IMR-90 (cell line): ENCODE measurements at regions not wholly inside any gene's neighbourhood (a gene's known extent, or its start where the extent isn't known, plus 50 kb on each side); places are given as distances from the start of the nearest gene placed in this dataset.

Experiments used
- ATAC-seq: fragments of 200-7000 bp; cut with Tn5 transposase; 2 replicates; pipeline ENCODE4 v1.9.1; 2020; ENCODE audit warnings: low read depth, mild to moderate bottlenecking, moderate library complexity
- BruUV-seq: library from RNA; stranded (reverse); fragments of 400-500 nt; replicated peaks from 2 replicates; lab custom pipeline; 2021; lab: Mats Ljungman, UMichigan
- CTCF ChIA-PET: fragments of 300-600 bp; formaldehyde crosslinking; extraction: SDS; loops from one replicate; lab custom pipeline; 2021; ENCODE audit warnings: antibody characterized with exemption; lab: Yijun Ruan, JAX
- POLR2A ChIA-PET: fragments of 300-600 bp; sonication (Branson Sonifier 250); formaldehyde crosslinking; loops from one replicate; lab custom pipeline; 2022; ENCODE audit warnings: antibody characterized with exemption; ENCODE audit not compliant: unreplicated experiment; lab: Charles Lee
- DNase-seq: peaks from one replicate; pipeline ENCODE4 v3.0.0; 2013
- H2AFZ ChIP-seq: replicated peaks from 2 replicates; pipeline ENCODE3; 2013; ENCODE audit warnings: low read length, mild to moderate bottlenecking; ENCODE audit not compliant: poor library complexity
- H2AK5ac ChIP-seq: 2 replicates; pipeline ENCODE4 v1.6.1; 2013; ENCODE audit warnings: low read depth, low read length, inconsistent platforms
- H2AK9ac ChIP-seq: replicated peaks from 2 replicates; pipeline ENCODE3; 2013; ENCODE audit warnings: mild to moderate bottlenecking, low read depth, low read length, moderate library complexity; ENCODE audit not compliant: poor library complexity
- H2BK120ac ChIP-seq: 2 replicates; pipeline ENCODE4 v1.6.1; 2013; ENCODE audit warnings: low read depth, low read length, inconsistent platforms
- H2BK15ac ChIP-seq: 3 replicates; pipeline ENCODE4 v1.6.1; 2013; ENCODE audit warnings: low read depth, low read length, inconsistent platforms
- H2BK20ac ChIP-seq: 2 replicates; pipeline ENCODE4 v1.6.1; 2013; ENCODE audit warnings: low read depth, mild to moderate bottlenecking, inconsistent platforms, low read length, moderate library complexity
- H2BK5ac ChIP-seq: 2 replicates; pipeline ENCODE4 v1.6.1; 2013; ENCODE audit warnings: mild to moderate bottlenecking, low read depth, low read length, inconsistent platforms; ENCODE audit not compliant: poor library complexity, severe bottlenecking
- H3K14ac ChIP-seq: replicated peaks from 2 replicates; pipeline ENCODE4 v1.6.1; 2013; ENCODE audit warnings: low read depth, low read length, inconsistent platforms
- H3K18ac ChIP-seq: 2 replicates; pipeline ENCODE4 v1.6.1; 2013; ENCODE audit warnings: low read depth, low read length, control low read depth
- H3K23ac ChIP-seq: 2 replicates; pipeline ENCODE4 v1.6.1; 2013; ENCODE audit warnings: low read depth, low read length, inconsistent platforms
- H3K27ac ChIP-seq: 2 replicates; pipeline ENCODE4 v1.5.1; 2013; ENCODE audit warnings: mild to moderate bottlenecking, control low read depth, low read length; ENCODE audit not compliant: insufficient read depth
- H3K27me3 ChIP-seq: 2 replicates; pipeline ENCODE4 v1.6.1; 2013; ENCODE audit warnings: low read length; ENCODE audit not compliant: control insufficient read depth, insufficient read depth
- H3K36me3 ChIP-seq: 2 replicates; pipeline ENCODE4 v1.6.1; 2013; ENCODE audit warnings: low read length, mixed read lengths; ENCODE audit not compliant: control insufficient read depth, insufficient read depth
- H3K4ac ChIP-seq: 2 replicates; pipeline ENCODE4 v1.6.1; 2013; ENCODE audit warnings: low read depth, low read length, inconsistent platforms
- H3K4me1 ChIP-seq: 2 replicates; pipeline ENCODE4 v1.6.1; 2013; ENCODE audit warnings: low read length, mixed read lengths; ENCODE audit not compliant: control insufficient read depth, insufficient read depth
- H3K4me2 ChIP-seq: 2 replicates; pipeline ENCODE4 v1.6.1; 2013; ENCODE audit warnings: low read depth, mild to moderate bottlenecking, control low read depth, low read length, moderate library complexity
- H3K4me3 ChIP-seq: 2 replicates; pipeline ENCODE4 v1.5.1; 2013; ENCODE audit warnings: low read depth, mild to moderate bottlenecking, control low read depth, low read length, moderate library complexity; ENCODE audit not compliant: insufficient read depth
- H3K56ac ChIP-seq: 2 replicates; pipeline ENCODE4 v1.6.1; 2013; ENCODE audit warnings: low read length, inconsistent platforms; ENCODE audit not compliant: insufficient read depth; ENCODE audit errors: extremely low read depth
- H3K79me1 ChIP-seq, 2 experiments: 2 replicates each; pipeline ENCODE4 v1.6.1; 2013; ENCODE audit warnings: low read length in 2 of 2, inconsistent platforms in 1 of 2, low read depth in 1 of 2
- H3K9ac ChIP-seq: 2 replicates; pipeline ENCODE4 v1.6.1; 2013; ENCODE audit warnings: low read depth, low read length, control low read depth
- H3K9me1 ChIP-seq: 2 replicates; pipeline ENCODE4 v1.6.1; 2013; ENCODE audit warnings: low read length, inconsistent platforms; ENCODE audit not compliant: insufficient read depth
- H3K9me3 ChIP-seq: 2 replicates; pipeline ENCODE4 v1.6.1; 2013; ENCODE audit warnings: low read length; ENCODE audit not compliant: control insufficient read depth, insufficient read depth
- H4K20me1 ChIP-seq: 2 replicates; pipeline ENCODE4 v1.6.1; 2013; ENCODE audit warnings: low read length, inconsistent platforms; ENCODE audit not compliant: insufficient read depth
- H4K5ac ChIP-seq: 2 replicates; pipeline ENCODE4 v1.6.1; 2013; ENCODE audit warnings: mild to moderate bottlenecking, low read depth, low read length, control low read depth
- H4K8ac ChIP-seq, 2 experiments: 2 replicates each; pipeline ENCODE4 v1.6.1; 2013; ENCODE audit warnings: low read depth in 2 of 2, low read length in 2 of 2, control low read depth in 1 of 2, inconsistent platforms in 1 of 2
- H4K91ac ChIP-seq: 2 replicates; pipeline ENCODE4 v1.6.1; 2013; ENCODE audit warnings: low read depth, low read length, inconsistent platforms; ENCODE audit not compliant: insufficient read depth
- BHLHE40 ChIP-seq: fragments of 150-350 bp; IDR thresholded peaks from 2 replicates; pipeline ENCODE4 v1.6.1; 2016; ENCODE audit warnings: mild to moderate bottlenecking, low read depth, low read length
- CEBPB ChIP-seq: IDR thresholded peaks from 2 replicates; pipeline ENCODE4 v1.6.1; 2012; ENCODE audit warnings: low read depth, low read length, improper control_type of control experiment
- FOS ChIP-seq: fragments of 150-350 bp; IDR thresholded peaks from 2 replicates; pipeline ENCODE4 v1.6.1; 2016; ENCODE audit warnings: low read depth, low read length
- MAZ ChIP-seq: IDR thresholded peaks from 2 replicates; pipeline ENCODE4 v1.6.1; 2012; ENCODE audit warnings: low read depth, mild to moderate bottlenecking, low read length, improper control_type of control experiment, moderate library complexity, borderline replicate concordance
- MXI1 ChIP-seq: IDR thresholded peaks from 2 replicates; pipeline ENCODE4 v1.6.1; 2012; ENCODE audit warnings: low read depth, mild to moderate bottlenecking, low read length, moderate library complexity, borderline replicate concordance
- NFE2L2 ChIP-seq: fragments of 150-350 bp; IDR thresholded peaks from 2 replicates; pipeline ENCODE4 v1.6.1; 2016; ENCODE audit warnings: low read depth, mild to moderate bottlenecking, low read length
- POLR2A ChIP-seq: IDR thresholded peaks from 2 replicates; pipeline ENCODE4 v1.6.1; 2012; ENCODE audit warnings: mild to moderate bottlenecking, low read depth, low read length
- RAD21 ChIP-seq: IDR thresholded peaks from 2 replicates; pipeline ENCODE4 v1.6.1; 2012; ENCODE audit warnings: low read length, improper control_type of control experiment
- RCOR1 ChIP-seq: IDR thresholded peaks from 2 replicates; pipeline ENCODE4 v1.6.1; 2012; ENCODE audit warnings: mild to moderate bottlenecking, low read length, improper control_type of control experiment; ENCODE audit not compliant: insufficient replicate concordance
- RFX5 ChIP-seq: IDR thresholded peaks from 2 replicates; pipeline ENCODE4 v1.8.0; 2012; ENCODE audit warnings: low read depth, mild to moderate bottlenecking, low read length, moderate library complexity
- SMC3 ChIP-seq: fragments of 150-350 bp; IDR thresholded peaks from 2 replicates; pipeline ENCODE4 v1.6.1; 2016; ENCODE audit warnings: low read depth, mild to moderate bottlenecking, antibody characterized with exemption, low read length, moderate library complexity
- WGBS, 2 experiments: methylation state at CpG; one replicate each; pipeline versions ENCODE4 v1.1.5 to v1.1.7; 2013; ENCODE audit warnings: missing lambda C conversion rate in 2 of 2; ENCODE audit not compliant: insufficient read length in 1 of 2; ENCODE audit errors: extremely low coverage in 2 of 2; 5-methylcytosine and 5-hydroxymethylcytosine counted together
- dilution Hi-C: fragments of 300-500 bp; cut with HindIII; formaldehyde crosslinking; loops from one replicate; pipeline ENCODE4 v1.14.3; 2018; ENCODE audit warnings: low sequenced_read_pairs; ENCODE audit not compliant: unreplicated experiment
- in situ Hi-C: fragments of 300-500 bp; cut with MboI; formaldehyde crosslinking; loops from 3 replicates; pipeline ENCODE4 v1.14.3; 2019; ENCODE audit warnings: low sequenced_read_pairs, inconsistent platforms, mixed read lengths
- intact Hi-C: fragments of 100-400 bp; cut with micrococcal nuclease; formaldehyde crosslinking; loops from 2 replicates; pipeline ENCODE4 v1.10.0; 2022
- TF ChIP-seq, protein P1 (sequence below): conservative IDR thresholded peaks from 2 replicates; pipeline ENCODE4 v1.5.1; 2012; ENCODE audit warnings: mild to moderate bottlenecking, low read depth, low read length, improper control_type of control experiment
- TF ChIP-seq, protein P2 (sequence below): fragments of 150-350 bp; IDR thresholded peaks from 2 replicates; pipeline ENCODE4 v1.6.1; 2016; ENCODE audit warnings: low read depth, mild to moderate bottlenecking, low read length, moderate library complexity, borderline replicate concordance
- TF ChIP-seq, protein P3 (sequence below): fragments of 150-350 bp; IDR thresholded peaks from 2 replicates; pipeline ENCODE4 v1.6.1; 2017; ENCODE audit warnings: mild to moderate bottlenecking, antibody characterized with exemption, low read length, low read depth

DNA sequence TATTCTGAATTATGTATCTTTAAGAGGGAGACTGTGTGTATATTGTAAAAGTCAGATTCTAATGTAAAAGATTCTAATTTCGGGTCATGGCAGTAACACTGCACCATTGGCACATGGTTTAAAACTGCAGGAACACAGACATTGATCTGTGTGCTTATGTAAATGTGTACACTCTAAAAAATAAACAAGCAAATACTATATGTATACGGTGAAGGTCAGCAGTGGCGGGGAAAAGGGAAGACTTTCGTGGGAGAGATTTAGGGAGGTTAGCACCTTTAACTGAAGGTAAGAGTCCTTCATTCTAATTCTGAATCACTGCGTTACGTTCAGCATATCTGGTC is 157.8 kb upstream of the FAM20A start:
- no CpG with 5 or more reads among the region's 6 CpGs for WGBS, 2 experiments
- H3K27ac ChIP-seq, result peak overlapping the region; percentile 53; the same call in 1 of the 2 replicates
- H3K9me1 ChIP-seq, result no peaks in the 10 kb centered on the region
- intact Hi-C loops (loop anchor here (1.0 to 10.0 kb wide), 3 partner anchors 144 to 293 kb away; no protein-coding TSS in a partner anchor), in situ Hi-C loops (loop anchor here (25.0 kb wide), 2 partner anchors 497 to 597 kb away; no protein-coding TSS in a partner anchor), dilution Hi-C loops (no loop called here)
- no peak overlapping the region for H2AK5ac ChIP-seq
- no peaks in the 10 kb centered on the region for H3K36me3 ChIP-seq
- ChIA-PET POLR2A (no interaction called here), CTCF (interaction anchor here (0.6 to 1.2 kb wide), 6 partner anchors 8 to 523 kb away, joined by 3 to 4 read pairs (median 3); no protein-coding TSS in a partner anchor)
- H2BK20ac ChIP-seq, result no peak overlapping the region; the same call in 1 of the 2 replicates
- no peak overlapping the region for H3K4me3 ChIP-seq
- no peak overlapping the region for H3K14ac ChIP-seq
- no peaks in the 10 kb centered on the region for H3K4me1 ChIP-seq
- no peak overlapping the region for H2BK15ac ChIP-seq
- H3K79me1 ChIP-seq, result no peaks in the 10 kb centered on the region
- no peak overlapping the region for H2BK5ac ChIP-seq
- H2BK120ac ChIP-seq, result no peak overlapping the region
- no peak overlapping the region for H2AFZ ChIP-seq
- no peaks in the 10 kb centered on the region for H3K9me3 ChIP-seq
- H3K23ac ChIP-seq, result no peak overlapping the region
- H4K91ac ChIP-seq, result no peak overlapping the region
- no peak overlapping the region for H2AK9ac ChIP-seq
- no peak overlapping the region for H3K18ac ChIP-seq
- ATAC-seq, result no peak
- no peak overlapping the region for H4K5ac ChIP-seq
- no peak overlapping the region for H3K4ac ChIP-seq
- H3K27me3 ChIP-seq, result no peaks in the 10 kb centered on the region
- no peak overlapping the region for H3K9ac ChIP-seq
- BruUV-seq, result no TSS peak
- H3K4me2 ChIP-seq, result no peak overlapping the region
- TF ChIP-seq FOS, result no peak
- TF ChIP-seq, protein P1, sequence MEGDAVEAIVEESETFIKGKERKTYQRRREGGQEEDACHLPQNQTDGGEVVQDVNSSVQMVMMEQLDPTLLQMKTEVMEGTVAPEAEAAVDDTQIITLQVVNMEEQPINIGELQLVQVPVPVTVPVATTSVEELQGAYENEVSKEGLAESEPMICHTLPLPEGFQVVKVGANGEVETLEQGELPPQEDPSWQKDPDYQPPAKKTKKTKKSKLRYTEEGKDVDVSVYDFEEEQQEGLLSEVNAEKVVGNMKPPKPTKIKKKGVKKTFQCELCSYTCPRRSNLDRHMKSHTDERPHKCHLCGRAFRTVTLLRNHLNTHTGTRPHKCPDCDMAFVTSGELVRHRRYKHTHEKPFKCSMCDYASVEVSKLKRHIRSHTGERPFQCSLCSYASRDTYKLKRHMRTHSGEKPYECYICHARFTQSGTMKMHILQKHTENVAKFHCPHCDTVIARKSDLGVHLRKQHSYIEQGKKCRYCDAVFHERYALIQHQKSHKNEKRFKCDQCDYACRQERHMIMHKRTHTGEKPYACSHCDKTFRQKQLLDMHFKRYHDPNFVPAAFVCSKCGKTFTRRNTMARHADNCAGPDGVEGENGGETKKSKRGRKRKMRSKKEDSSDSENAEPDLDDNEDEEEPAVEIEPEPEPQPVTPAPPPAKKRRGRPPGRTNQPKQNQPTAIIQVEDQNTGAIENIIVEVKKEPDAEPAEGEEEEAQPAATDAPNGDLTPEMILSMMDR, result no peak
- no peak for TF ChIP-seq BHLHE40
- TF ChIP-seq CEBPB, result no peak
- no peak for TF ChIP-seq RFX5
- TF ChIP-seq RCOR1, result no peak
- TF ChIP-seq SMC3, result no peak
- no peak for TF ChIP-seq MXI1
- TF ChIP-seq NFE2L2, result no peak
- TF ChIP-seq, protein P2, sequence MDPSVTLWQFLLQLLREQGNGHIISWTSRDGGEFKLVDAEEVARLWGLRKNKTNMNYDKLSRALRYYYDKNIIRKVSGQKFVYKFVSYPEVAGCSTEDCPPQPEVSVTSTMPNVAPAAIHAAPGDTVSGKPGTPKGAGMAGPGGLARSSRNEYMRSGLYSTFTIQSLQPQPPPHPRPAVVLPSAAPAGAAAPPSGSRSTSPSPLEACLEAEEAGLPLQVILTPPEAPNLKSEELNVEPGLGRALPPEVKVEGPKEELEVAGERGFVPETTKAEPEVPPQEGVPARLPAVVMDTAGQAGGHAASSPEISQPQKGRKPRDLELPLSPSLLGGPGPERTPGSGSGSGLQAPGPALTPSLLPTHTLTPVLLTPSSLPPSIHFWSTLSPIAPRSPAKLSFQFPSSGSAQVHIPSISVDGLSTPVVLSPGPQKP, result no peak
- no peak for TF ChIP-seq MAZ
- TF ChIP-seq, protein P3, sequence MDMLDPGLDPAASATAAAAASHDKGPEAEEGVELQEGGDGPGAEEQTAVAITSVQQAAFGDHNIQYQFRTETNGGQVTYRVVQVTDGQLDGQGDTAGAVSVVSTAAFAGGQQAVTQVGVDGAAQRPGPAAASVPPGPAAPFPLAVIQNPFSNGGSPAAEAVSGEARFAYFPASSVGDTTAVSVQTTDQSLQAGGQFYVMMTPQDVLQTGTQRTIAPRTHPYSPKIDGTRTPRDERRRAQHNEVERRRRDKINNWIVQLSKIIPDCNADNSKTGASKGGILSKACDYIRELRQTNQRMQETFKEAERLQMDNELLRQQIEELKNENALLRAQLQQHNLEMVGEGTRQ, result no peak
- TF ChIP-seq RAD21, result no peak
- TF ChIP-seq POLR2A, result no peak
- H3K56ac ChIP-seq, result no peak overlapping the region
- no peaks in the 10 kb centered on the region for H4K20me1 ChIP-seq
- no peak for DNase-seq
- peak overlapping the region in 1 of 2 experiments; percentile 78; a peak in 1 of 4 replicates for H4K8ac ChIP-seq
